Lower lobe of right lung (tissue), 2 donors: ENCODE measurements at regions not wholly inside any gene's neighbourhood (a gene's known extent, or its start where the extent isn't known, plus 50 kb on each side); places are given as distances from the start of the nearest gene placed in this dataset.
A peak's percentile ranks its signal among the peaks of the same experiment; 100 is the strongest.

Experiments used
- ATAC-seq, 2 donors: fragments of 200-7000 bp; cut with Tn5 transposase; one replicate each; pipeline ENCODE4 v1.9.1; 2020 to 2022; ENCODE audit warnings: mild to moderate bottlenecking in 2 of 2, moderate library complexity in 2 of 2
- DNase-seq: peaks from one replicate; pipeline ENCODE4 v3.0.0-alpha.2; 2020
- H3K27ac ChIP-seq: fragments of 200-600 bp; one replicate; pipeline ENCODE4 v1.8.0; 2022
- H3K27me3 ChIP-seq: fragments of 200-600 bp; one replicate; pipeline ENCODE4 v1.8.0; 2022; ENCODE audit warnings: low read depth
- H3K36me3 ChIP-seq: fragments of 200-600 bp; one replicate; pipeline ENCODE4 v1.8.0; 2022; ENCODE audit warnings: mild to moderate bottlenecking
- H3K4me1 ChIP-seq: fragments of 200-600 bp; one replicate; pipeline ENCODE4 v1.8.0; 2022
- H3K4me3 ChIP-seq: fragments of 200-600 bp; one replicate; pipeline ENCODE4 v1.8.0; 2022; ENCODE audit warnings: mild to moderate bottlenecking
- H3K9me3 ChIP-seq: fragments of 200-600 bp; one replicate; pipeline ENCODE4 v1.8.0; 2022
- intact Hi-C: fragments of 100-400 bp; cut with DNase I; formaldehyde crosslinking; loops from one replicate; pipeline ENCODE4 v1.11.0; 2022
- TF ChIP-seq, protein P1 (sequence below): fragments of 200-600 bp; IDR thresholded peaks from one replicate; pipeline ENCODE4 v1.8.0; 2022; ENCODE audit warnings: antibody characterized with exemption, mild to moderate bottlenecking
- donor health status: DM: no; HTN: yes; CAD: no; lungs with severe emphysema.

DNA sequence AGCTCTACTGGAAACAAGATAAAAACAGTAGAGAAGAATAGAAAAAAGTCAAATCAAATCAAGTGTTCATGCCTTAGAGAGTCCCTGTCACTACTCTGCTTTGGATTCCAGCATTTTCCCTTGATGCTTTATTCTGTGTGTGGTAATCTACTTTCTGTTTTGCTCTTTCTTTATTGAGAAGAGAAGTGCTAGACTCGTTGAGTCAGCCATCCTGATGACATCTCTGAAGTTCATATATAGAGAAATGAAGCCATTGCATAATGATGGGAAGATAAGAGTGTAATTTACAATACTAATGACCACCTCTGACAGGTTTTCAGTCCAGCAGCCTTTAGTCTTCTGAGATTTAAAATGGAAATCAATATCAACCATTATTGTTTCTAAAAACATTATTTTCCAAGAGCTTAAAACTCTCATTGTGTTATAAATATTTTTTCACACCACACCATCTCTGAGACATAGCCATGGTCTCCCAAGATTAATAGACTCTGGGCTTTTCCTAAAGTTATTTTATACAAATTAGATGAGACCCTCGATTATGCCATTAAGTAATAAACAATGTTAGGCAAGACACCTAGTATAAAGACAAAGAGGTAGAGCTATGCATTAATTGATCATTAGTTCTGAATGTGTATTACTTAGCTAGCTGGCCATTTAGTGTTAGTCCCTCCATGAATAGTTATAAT, 679.0 kb upstream of the ACVR2A start:
- DNase-seq = no peak
- Histone ChIP-seq H3K9me3 (no peaks in the 10 kb centered on the region), H3K36me3 (no peaks in the 10 kb centered on the region), H3K4me1 (no peaks in the 10 kb centered on the region), H3K27ac (no peak overlapping the region), H3K27me3 (no peaks in the 10 kb centered on the region), H3K4me3 (no peak overlapping the region)
- intact Hi-C loops = no loop called here
- ATAC-seq = no peak
- TF ChIP-seq, protein P1, sequence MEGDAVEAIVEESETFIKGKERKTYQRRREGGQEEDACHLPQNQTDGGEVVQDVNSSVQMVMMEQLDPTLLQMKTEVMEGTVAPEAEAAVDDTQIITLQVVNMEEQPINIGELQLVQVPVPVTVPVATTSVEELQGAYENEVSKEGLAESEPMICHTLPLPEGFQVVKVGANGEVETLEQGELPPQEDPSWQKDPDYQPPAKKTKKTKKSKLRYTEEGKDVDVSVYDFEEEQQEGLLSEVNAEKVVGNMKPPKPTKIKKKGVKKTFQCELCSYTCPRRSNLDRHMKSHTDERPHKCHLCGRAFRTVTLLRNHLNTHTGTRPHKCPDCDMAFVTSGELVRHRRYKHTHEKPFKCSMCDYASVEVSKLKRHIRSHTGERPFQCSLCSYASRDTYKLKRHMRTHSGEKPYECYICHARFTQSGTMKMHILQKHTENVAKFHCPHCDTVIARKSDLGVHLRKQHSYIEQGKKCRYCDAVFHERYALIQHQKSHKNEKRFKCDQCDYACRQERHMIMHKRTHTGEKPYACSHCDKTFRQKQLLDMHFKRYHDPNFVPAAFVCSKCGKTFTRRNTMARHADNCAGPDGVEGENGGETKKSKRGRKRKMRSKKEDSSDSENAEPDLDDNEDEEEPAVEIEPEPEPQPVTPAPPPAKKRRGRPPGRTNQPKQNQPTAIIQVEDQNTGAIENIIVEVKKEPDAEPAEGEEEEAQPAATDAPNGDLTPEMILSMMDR = no peak

DNA sequence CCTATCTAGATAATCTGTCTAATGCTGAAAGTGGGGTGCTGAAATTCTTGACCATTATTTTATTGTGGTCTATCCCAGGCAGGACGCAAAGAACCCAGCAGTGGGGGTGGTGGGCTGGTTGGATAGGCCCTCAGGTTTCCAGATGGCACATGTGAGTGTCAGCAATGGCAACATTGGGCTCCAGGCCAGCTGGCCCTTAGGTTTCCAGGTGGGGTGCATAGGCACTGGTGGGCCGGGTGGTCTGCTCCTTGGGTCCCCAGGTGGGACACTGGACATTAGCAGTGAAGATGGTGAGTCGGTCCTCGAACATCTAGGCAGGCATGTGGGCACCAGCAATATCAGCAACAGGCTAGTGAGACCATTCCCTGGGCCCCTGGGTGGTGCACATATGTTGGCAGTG, 680.3 kb upstream of the ACVR2A start:
- H3K27me3 ChIP-seq = no peaks in the 10 kb centered on the region
- no peaks in the 10 kb centered on the region for H3K4me1 ChIP-seq
- no peak overlapping the region for H3K27ac ChIP-seq
- H3K36me3 ChIP-seq = no peaks in the 10 kb centered on the region
- DNase-seq (no peak), ATAC-seq (no peak)
- TF ChIP-seq, protein P1 = no peak
- H3K4me3 ChIP-seq = no peak overlapping the region
- intact Hi-C loops = no loop called here
- no peaks in the 10 kb centered on the region for H3K9me3 ChIP-seq

DNA sequence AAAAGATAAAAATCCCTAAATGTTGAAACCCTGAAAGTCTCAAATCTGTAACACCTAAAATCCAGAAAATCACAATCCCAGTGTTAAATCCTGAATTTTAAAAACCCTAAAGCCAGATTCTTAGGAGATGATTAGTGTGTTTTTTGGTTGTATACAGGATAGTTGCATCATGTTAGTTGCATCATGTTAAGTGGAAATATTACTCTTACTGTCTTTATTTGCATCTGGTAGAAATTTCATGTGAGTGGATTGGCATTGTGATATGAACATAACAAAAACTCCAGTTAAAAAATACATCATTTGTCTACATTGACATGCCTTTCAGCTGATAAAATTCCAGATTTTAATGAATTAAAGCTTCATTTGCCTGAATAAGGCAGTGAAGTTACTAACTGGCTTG, 683.1 kb upstream of the ACVR2A start:
- Histone ChIP-seq H3K4me1 (no peaks in the 10 kb centered on the region), H3K9me3 (no peaks in the 10 kb centered on the region), H3K36me3 (no peaks in the 10 kb centered on the region), H3K4me3 (no peak overlapping the region), H3K27me3 (no peaks in the 10 kb centered on the region), H3K27ac (no peak overlapping the region)
- TF ChIP-seq, protein P1 = no peak
- ATAC-seq (no peak), DNase-seq (no peak)
- intact Hi-C loops = no loop called here

DNA sequence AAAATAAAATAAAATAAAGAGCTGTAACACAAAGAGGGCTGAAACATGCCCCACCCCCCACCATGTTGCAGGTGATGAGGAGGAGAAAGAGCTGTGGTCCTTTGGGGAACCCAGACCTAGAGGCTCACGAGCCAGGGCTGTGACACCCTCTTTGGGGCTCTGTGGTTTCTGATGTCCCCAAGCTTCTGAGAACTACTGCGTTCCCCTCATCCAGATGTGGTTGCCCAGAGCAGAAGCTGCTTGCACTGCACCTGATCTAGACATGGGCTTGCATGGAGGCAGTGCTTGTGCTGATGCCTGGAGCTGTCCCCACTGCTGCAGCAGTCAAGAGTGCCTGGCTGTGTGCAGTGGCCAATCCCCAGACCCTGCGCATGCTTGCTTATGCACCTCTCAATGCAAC, 687.9 kb upstream of the ACVR2A start:
- Histone ChIP-seq H3K9me3 (no peaks in the 10 kb centered on the region), H3K27me3 (no peaks in the 10 kb centered on the region), H3K27ac (no peak overlapping the region), H3K4me3 (no peak overlapping the region), H3K4me1 (no peaks in the 10 kb centered on the region), H3K36me3 (no peaks in the 10 kb centered on the region)
- no peak for DNase-seq
- peak in 1 of 2 donors; percentile 34 for ATAC-seq
- TF ChIP-seq, protein P1 = no peak
- intact Hi-C loops = no loop called here

DNA sequence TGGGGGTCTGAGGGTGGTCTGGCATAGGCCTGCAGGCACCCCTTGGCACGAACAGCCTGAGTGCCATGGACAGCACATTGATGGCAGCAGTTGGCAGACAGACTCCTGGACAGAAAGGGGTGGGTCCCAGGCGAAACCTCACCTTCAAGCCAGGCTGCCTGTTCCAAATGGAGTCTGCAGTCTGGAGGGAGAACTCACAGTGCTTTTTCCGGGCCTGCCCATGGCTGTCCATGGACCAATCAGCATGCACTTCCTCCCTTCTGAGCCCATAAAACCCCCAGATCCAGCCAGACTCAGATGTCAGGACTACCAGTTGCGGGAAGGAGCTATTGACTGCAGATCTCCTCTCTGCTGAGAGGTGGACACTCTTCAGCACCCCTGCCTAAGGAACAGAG, 694.6 kb upstream of the ACVR2A start:
- Histone ChIP-seq H3K36me3 (no peaks in the 10 kb centered on the region), H3K4me1 (no peaks in the 10 kb centered on the region)

More for the DNA sequence above, 694.6 kb upstream of the ACVR2A start:
- H3K9me3 ChIP-seq = no peaks in the 10 kb centered on the region
- DNase-seq (no peak), ATAC-seq (peak in 1 of 2 donors; percentile 15)
- H3K4me3 ChIP-seq = no peak overlapping the region
- no peaks in the 10 kb centered on the region for H3K27me3 ChIP-seq
- intact Hi-C loops = no loop called here
- TF ChIP-seq, protein P1 = no peak
- H3K27ac ChIP-seq = no peak overlapping the region
